ENCODE measurements at regions not wholly inside any gene's neighbourhood (a gene's known extent, or its start where the extent isn't known, plus 50 kb on each side); places are given as distances from the start of the nearest gene placed in this dataset.

- no peak for TF ChIP-seq CTCF (conservative IDR thresholded peaks at IDR 0.05)
- TF ChIP-seq ZFX (IDR thresholded peaks at IDR 0.05), result no peak
These were observed 50.2 kb upstream of the ACTBL2 start for GRCh38 chr5:57532513-57533497.
